Nephron progenitor cell (in vitro differentiated cells): ENCODE measurements at regions not wholly inside any gene's neighbourhood (a gene's known extent, or its start where the extent isn't known, plus 50 kb on each side); places are given as distances from the start of the nearest gene placed in this dataset.

Source experiments
- DNase-seq: peaks from one replicate; pipeline ENCODE4 v3.0.0; 2021
- H3K27ac Mint-ChIP-seq: 2 replicates; pipeline ENCODE4 v1.8.0; 2021; ENCODE audit warnings: mild to moderate bottlenecking, moderate library complexity, mixed read lengths
- H3K27me3 Mint-ChIP-seq: 2 replicates; pipeline ENCODE4 v1.8.0; 2021; ENCODE audit warnings: mild to moderate bottlenecking, low read depth, mixed read lengths; ENCODE audit not compliant: poor library complexity
- H3K36me3 Mint-ChIP-seq: 2 replicates; pipeline ENCODE4 v1.8.0; 2021; ENCODE audit warnings: low read depth, mixed read lengths
- H3K4me1 Mint-ChIP-seq: 2 replicates; pipeline ENCODE4 v1.8.0; 2021; ENCODE audit warnings: mixed read lengths
- H3K4me3 Mint-ChIP-seq: 2 replicates; pipeline ENCODE4 v1.8.0; 2021; ENCODE audit warnings: mild to moderate bottlenecking, moderate library complexity, mixed read lengths
- H3K9me3 Mint-ChIP-seq: 2 replicates; pipeline ENCODE4 v1.8.0; 2021; ENCODE audit warnings: mild to moderate bottlenecking, moderate library complexity, mixed read lengths
- CTCF ChIP-seq: fragments of 200-600 bp; sonication (generic); IDR thresholded peaks from 2 replicates; pipeline ENCODE4 v1.5.0; 2021; ENCODE audit warnings: antibody characterized with exemption

- Mint-ChIP-seq H3K4me3 (peak overlapping the region; percentile 22), H3K9me3 (no peaks in the 10 kb centered on the region), H3K27ac (peak overlapping the region; percentile 38), H3K36me3 (no peaks in the 10 kb centered on the region), H3K4me1 (peaks cover 47% of the 10 kb centered on the region), H3K27me3 (peaks cover 7% of the 10 kb centered on the region)
- DNase-seq = no peak
- TF ChIP-seq CTCF = no peak
These were observed 95.9 kb upstream of the ZFHX3 start for GRCh38 chr16:73143576-73144422.

- Mint-ChIP-seq H3K36me3 (no peaks in the 10 kb centered on the region), H3K4me3 (no peak overlapping the region), H3K27ac (no peak overlapping the region), H3K4me1 (peaks cover 51% of the 10 kb centered on the region), H3K9me3 (no peaks in the 10 kb centered on the region), H3K27me3 (peaks cover 7% of the 10 kb centered on the region)
- DNase-seq = no peak
- TF ChIP-seq CTCF = no peak
These were observed 95.1 kb upstream of the ZFHX3 start for GRCh38 chr16:73143002-73143401.

- Mint-ChIP-seq H3K9me3 (no peaks in the 10 kb centered on the region), H3K4me3 (no peak overlapping the region), H3K36me3 (no peaks in the 10 kb centered on the region), H3K4me1 (peaks cover 59% of the 10 kb centered on the region), H3K27ac (no peak overlapping the region), H3K27me3 (peaks cover 7% of the 10 kb centered on the region)
- DNase-seq = no peak
- no peak for TF ChIP-seq CTCF
These were observed 94.3 kb upstream of the ZFHX3 start for GRCh38 chr16:73142053-73142854.

GRCh38 chr16:73140929-73141328 lies 93.0 kb upstream of the ZFHX3 start:
- Mint-ChIP-seq H3K9me3 (no peaks in the 10 kb centered on the region), H3K27ac (no peak overlapping the region), H3K4me3 (no peak overlapping the region), H3K4me1 (peaks cover 63% of the 10 kb centered on the region), H3K27me3 (peaks cover 7% of the 10 kb centered on the region), H3K36me3 (no peaks in the 10 kb centered on the region)
- no peak for DNase-seq
- TF ChIP-seq CTCF = no peak

- Mint-ChIP-seq H3K9me3 (peaks cover 4% of the 10 kb centered on the region), H3K36me3 (no peaks in the 10 kb centered on the region), H3K4me1 (peaks cover 12% of the 10 kb centered on the region), H3K27me3 (peaks cover 12% of the 10 kb centered on the region), H3K27ac (no peak overlapping the region), H3K4me3 (no peak overlapping the region)
- TF ChIP-seq CTCF = no peak
- no peak for DNase-seq
These were observed 83.4 kb upstream of the ZFHX3 start for GRCh38 chr16:73131156-73131862.
